ENCODE measurements at regions not wholly inside any gene's neighbourhood (a gene's known extent, or its start where the extent isn't known, plus 50 kb on each side); places are given as distances from the start of the nearest gene placed in this dataset.
"Not testable (repeated sequence)": the region's sequence is repeated elsewhere in the genome, so short reads cannot be mapped to it uniquely, and the experiment has no call there.

DNA sequence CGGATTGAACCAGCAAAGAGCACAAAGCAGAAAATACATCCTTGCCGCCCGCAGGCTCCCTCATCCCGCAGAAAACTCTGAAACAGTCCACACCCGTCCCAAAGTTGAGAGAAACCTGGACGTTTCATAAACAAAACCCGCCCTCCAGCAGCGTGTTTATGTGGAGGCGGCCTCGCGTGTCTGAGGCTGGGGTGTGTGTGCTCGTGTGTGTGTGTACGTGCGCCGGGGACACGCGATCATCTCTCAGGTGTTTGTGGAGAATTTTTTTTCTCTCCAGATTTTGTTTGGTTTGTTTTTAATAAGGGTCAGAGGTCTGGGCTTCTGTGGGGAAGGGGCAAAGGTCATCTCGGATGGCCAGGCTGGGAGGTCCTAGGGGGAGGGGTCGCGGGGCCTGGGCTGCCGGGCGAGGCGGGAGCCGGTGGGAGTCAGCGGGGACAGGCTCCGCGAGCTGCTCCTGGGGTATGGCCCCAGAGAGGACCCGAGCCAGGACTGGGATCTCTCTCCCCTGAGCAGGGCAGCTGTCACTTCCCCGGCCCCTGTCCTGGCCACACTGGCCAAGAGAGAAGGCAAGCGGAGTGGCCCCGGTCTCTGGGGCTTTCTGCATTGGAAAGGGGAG, 206.4 kb downstream of the C9orf50 start:
- DNase-seq (ENCODE audit: low spot score): peak; percentile 56

DNA sequence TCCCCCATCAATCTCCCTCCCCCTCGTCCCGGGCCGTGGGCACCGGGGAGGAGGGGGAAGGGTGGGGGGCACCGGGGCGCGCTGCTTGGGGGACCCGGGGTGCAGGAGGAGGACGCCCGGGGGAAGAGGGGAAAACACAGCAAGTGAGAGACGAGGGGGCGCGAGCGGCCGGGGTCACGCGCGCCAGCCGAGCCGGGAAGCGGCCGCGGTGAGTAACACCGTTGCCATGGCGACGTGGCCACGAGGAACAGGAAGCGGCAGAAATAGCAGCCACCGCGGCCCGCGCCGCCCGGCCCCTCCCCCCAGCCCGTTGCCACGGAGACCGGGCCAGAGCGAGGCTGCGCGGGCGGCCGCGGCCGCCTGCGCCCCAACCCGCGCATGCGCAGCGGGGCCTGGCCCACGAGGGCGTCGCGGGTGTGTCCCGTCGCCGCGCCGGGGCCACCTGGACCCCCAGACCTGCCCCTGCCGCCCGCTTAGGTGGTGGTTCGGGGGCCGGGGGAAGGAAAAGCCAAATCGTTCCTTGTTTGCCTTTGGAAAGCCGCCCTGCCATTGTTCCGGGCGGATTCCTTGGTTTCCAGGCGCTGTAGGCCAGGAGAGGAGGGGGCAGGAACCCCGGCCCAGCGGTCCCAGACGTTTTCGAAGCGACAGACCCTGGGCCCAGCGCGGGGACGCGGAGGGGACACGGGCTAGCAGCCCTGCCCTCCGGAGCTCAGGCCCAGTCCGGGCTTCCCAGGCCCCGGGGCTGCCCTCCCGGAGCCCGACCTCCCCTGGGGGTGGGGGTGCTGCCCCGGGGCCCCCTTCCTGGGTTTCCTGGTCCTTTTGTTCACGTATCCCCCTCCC, 207.1 kb downstream of the C9orf50 start:
- peak; percentile 100 for DNase-seq (ENCODE audit: low spot score)

DNA sequence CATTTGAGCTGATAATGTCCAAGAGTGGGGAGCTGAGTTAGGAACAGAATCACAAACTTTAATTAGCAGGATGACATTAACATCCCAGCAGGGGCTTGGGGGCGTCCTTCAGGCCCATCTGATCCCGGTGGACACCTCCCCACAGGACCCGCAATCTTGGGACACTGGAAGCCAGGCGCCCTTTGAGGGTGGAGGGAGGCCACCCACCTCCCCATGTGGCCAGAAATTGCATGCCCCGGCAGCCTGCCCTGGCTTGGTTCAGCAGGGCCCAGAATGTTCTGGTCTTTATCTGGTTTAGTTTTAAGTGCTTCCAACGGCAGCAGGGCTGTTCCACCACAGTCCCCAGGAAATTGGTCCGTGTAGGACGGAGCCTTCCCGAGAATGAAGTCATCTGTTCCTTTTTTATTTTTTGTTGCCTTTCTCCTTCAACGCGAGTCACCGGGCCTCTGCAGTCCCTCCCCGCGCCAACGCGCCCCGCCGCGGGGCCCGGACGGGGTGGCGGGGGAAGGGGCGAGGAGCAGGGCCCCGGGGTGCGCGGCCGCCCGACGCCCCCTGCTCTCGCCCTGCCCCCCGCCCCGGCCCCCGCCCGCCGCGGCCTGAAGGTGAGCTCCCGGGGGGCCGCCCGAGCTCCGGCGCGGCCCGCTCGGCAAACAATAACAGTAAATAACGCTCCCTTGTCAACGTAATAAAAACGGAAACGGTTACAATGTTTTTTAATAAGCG, 207.9 kb downstream of the C9orf50 start:
- DNase-seq (ENCODE audit: low spot score): peak; percentile 80

DNA sequence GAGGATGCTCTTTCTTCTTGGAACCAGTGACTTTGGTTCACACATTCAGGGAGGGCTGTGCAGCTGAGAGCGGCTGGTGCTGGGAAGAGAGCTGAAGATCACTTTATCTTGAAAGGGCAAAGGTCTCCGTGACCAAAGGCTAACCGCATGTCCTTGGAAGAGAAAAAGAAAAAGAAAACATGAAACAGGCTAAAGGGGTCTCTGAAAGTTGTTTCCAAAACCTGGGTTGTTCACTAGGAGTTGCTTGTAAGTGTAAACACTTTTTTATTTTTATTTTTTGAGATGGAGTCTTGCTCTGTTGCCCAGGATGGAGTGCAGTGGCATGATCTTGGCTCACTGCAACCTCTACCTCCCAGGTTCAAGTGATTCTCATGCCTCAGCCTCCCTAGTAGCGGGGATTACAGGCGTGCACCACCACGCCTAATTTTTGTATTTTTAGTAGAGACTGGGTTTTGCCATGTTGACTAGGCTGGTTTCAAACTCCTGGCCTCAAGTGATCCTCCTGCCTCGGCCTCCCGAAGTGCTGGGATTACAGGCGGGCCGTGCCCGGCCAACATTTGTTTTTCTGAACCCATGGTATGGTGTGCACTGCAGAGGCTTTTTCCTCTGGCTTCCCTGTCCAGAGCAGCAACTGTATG, 208.6 kb downstream of the C9orf50 start:
- DNase-seq (ENCODE audit: low spot score): not testable (repeated sequence)

DNA sequence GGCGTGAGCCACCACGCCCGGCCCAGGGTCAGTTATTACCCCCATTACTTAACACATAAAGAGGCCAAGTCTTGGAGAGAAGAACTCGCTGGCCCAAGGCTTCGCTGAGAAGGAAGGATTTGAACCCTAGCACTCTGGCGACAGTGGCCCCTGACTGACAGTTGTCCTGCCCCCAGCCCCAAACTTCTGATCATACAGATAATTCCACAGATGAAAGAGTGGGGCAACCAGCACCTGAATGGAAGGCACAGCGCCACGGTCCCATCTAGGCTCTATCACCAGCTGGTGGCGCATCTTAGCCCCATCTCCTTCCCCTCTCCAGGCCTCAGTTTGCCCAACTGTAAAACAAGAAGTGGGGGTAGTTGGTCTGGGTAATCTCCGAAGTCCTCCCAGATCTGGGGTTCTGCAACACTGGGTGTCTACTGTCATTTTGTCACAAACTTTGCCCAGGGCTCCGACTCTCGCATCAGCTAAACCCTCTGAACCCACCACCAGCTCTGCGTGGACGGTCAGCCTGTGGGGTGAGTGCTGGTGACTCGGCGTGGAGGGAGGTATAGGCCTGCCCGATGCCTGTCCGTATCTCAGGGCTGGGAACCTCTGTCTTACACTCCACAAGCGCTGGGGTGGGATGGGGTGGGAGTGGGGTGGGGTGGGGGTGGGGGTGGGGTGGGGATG, 209.3 kb downstream of the C9orf50 start:
- DNase-seq (ENCODE audit: low spot score): no peak

DNA sequence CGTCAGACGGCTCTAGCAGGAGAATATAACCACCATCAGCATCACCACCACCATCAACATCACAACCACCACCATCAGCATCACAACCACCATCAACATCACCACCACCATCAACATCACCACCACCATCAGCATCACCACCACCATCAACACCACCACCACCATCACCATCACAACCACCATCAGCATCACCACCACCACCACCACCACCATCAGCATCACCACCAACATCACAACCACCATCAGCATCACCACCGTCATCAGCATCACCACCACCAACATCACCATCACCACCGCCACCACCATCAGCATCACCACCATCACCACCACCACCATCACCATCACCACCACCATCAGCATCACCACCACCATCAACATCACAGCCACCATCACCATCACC, 210.7 kb downstream of the C9orf50 start:
- DNase-seq (ENCODE audit: low spot score): no peak

DNA sequence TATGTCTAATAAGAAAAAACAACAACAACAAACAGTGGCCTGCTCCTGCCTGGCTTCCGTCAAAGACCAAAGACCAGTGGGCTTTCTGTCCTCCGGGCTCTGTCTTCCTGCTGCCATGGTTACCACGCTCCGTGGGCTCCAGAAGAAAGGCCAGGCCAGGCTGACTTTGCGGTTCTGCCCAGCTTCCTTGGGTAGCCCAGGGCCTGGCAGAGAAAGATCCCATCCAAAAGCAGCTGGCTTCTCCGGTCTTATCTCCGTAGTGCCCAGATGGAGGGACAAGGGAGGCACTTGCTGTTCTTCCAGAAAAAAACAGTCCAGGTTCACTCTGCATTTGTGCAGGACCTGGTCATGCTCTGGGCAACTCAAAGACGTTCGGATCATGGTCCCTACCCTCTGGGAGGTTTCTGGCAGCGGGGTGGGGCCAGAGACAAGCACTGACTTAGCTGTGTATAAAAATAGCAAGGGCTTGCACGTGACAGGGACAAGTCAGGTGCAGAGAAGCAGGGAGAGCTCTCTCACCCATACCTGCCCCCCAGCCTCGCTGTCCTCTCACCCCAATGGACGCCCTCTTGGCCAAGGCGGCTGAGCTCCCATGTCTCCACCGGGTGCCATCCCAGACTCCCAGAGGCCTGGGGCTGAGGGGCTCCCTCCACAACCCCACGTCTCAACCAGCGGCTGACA, 212.2 kb downstream of the C9orf50 start:
- DNase-seq (ENCODE audit: low spot score): no peak

DNA sequence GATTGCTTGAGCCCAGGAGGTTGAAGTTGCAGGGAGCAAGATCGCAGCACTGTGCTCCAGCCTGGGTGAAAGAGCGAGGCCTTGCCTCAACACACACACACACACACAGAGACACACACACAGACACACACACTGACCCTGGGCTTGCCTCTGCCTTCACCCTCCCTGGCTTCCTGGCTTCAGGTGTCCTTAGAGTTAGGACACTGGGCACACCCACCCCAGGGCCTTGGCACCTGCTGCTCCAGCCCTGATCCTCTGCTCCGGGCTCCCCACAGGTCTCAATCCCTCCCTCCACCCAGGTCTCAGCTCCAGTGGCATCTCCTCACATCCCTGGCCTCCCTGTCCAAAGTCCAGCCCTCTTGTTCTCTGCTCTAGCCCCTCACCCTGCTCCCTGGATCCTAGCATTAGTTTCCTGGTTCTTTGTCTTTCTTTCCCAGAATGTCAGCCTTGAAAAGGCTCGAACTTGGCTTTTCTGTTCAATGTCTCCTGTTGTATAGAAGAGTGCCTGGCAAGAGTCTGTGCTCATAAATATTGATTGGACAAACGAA, 212.9 kb downstream of the C9orf50 start:
- no peak for DNase-seq (ENCODE audit: low spot score)

DNA sequence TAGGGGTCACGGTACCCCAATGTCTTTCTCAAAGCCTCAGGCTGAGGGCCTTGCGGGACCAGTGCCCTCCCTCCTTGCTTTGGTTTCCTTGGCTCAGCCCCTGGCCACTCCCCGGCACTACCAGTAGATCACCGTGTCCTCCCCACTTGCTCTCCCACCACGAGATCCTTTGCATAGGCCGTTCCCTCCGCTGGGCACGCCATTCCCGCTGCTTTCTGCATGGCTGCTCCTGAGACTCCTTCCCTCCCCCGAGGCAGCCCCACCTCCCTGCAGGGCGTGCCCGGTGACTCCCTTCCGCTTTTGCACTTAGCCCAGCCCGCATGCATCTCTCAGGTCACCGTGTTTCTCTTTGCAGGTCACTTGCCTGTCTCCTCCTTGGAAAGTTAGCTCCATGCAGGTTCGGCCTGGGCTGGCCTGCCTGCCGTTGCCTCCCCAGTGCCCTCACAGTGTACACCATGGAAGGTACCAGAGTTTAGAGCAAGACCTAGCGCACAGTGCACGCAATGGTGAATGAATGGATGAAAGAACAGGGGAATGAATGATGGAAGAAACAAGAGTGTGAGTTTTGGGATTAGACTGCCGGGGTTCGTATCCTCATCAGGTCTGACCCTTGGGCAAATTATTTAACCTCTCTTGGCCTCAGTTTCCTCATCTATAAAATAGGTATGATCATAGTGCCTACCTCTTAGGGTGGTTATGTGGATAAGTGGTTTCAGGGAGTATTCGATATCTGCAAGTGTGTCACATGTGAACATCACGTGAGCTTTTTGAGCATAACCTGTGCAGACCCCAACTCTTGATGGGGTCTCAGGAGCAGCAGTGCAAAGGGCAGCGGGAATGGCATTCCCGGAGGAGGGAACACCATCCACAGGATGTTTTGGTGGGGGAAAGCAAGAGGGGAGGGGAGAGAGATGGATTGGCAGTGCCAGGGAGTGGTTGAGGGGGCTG, 214.3 kb downstream of the C9orf50 start:
- DNase-seq (ENCODE audit: low spot score): no peak

DNA sequence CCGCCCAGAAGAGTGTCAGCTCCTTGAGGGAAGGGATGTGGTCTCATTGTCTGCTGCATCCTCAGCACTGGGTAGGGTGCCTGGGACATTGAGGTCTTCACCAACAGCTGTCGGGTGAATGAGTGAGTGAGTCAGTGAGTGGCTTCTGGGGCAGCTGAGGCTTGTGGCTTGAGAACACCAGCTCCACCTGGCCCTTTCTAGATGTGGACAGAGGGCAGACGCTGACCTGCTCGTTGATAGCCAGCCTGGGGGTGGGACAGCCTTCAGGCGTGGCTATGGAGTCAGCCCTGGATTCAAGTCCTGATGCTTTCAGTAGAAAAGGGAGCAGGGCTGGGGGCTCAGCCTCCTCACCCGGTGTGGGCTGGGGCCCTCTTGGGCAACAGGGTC, 215.1 kb downstream of the C9orf50 start:
- no peak for DNase-seq (ENCODE audit: low spot score)

DNA sequence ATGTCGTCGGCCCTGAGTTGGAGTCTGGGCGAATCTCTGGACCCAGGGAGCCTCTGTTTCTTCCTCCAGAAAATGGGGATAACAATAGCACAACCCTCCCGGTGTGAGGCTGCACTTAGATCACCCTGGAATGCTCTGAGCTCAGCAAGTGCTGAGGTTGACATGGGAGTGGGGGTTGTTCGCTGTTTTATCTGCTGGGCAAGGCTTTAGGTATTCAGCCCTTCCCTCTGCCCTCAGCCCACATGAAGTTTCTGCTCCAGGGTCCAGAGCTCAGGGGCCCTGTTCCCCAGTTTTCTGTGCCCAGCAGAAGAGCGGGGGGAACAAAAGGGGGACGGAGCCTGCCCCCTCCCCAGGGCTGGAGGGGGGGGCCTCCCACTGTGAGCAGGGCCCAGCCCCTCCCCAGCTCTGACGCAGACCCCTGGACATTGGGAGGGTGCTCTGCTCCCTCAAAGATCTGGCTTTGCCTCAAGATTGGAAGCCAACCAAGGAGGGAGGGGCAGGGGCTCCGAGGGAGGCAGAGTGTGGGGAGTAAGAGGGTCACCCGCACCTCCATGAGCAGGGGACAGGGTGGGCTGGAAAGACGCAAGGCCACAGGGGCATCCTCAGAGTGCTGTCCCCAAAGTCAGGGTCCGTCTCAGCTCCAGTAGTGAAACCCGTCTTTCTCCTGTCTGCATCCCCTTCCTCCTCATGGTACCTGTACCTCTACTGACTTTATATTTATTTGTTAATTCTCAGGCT, 215.6 kb downstream of the C9orf50 start:
- no peak for DNase-seq (ENCODE audit: low spot score)

DNA sequence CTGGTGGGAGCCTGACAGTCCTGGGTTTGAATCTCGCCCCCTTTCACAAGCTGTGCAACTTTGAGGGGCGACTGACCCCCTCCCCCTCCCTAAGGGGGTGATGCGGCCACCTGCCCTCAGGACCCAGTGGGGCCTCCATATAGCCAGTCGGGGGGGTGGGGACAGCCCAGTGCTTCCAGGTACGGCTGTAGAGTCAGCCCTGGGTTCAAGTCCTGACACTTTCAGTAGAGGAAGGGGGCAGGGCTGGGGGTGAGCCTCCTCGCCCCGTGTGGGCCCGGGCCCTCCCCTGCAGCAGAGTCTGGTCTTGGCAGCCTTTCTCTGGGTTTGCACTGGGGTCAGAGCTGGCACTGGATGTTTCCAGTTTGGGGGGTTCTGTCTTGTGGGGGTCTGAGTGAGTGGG, 216.3 kb downstream of the C9orf50 start:
- DNase-seq (ENCODE audit: low spot score): no peak

DNA sequence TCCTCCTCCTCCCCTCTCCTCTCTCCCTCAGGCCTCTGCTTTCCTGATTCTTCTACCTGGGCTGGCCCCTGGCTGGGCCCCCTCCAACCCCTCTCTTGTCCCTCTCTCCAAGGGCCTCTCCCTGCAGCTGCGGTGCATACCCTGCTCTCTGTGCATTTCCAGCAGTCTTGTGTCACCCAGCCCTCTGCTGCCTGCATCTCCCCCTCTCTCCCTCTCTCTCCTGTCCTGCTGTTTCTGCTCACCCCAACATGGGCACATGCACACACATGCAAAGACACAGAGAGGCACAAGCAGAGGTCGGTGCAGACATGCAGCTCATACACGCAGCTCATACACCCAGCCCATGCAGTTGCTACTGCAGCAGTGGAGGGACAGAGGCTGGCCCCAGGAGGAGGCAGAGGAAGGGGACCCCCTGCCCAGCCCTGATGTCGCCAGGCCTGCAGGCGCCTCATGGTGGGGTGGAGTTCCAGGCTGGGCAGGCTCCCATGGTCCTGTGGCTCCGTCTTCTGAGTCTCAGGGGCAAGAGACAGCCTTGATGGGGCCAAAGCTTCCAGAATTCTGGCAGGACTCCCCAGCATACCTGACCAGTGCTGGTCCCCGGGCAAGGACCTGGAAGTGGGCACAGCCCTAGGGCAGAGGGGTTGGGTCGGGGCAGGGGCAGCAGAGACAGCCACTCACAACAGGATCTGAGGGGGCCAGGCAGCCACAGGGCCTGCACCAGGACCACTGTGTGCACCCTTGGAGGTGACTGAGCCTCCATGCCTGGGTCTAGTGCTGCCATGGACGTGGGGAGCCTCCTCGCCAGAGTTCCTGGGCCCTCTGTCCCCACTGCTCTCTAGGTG, 216.9 kb downstream of the C9orf50 start:
- no peak for DNase-seq (ENCODE audit: low spot score)

DNA sequence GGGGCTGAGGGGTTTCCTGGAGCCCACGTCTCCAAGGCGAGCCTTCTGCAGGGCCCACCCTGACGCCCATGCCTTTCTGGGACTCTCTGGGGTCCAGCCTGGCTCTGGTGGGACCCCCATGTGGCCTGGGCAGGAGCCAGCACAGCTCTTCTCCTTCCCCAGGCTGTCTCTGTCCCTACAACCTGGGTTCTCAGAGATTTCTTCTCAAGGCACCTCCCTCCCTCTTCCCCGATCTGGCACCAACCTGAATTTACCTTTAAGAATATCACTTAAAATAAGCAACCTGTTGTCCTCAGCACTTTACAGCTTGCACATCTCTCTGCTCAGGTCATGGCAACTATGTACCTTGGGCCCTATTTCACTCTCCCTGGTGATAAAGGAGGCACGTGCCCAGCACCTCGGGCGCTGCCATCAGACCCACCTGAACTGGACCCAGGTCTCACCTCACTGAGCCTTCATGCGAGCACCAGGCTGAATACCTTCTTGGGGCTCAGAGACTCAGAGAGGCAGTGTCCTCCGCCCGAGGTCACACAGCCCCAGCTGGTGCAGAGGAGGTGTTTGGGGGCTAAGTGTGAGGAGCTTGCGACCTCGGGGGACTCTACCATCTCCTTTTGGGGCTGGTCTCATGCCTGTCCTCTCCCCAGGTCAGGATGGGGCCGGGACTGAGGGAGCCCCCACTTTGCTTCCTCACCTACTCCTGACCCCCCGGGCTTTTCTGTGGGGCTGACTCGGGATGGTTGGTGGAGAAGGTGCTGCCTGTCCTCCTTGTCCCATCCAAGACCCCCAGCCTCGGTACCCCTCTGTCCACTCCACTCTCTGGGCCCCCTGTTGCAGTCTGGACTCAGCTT, 217.7 kb downstream of the C9orf50 start:
- no peak for DNase-seq (ENCODE audit: low spot score)

DNA sequence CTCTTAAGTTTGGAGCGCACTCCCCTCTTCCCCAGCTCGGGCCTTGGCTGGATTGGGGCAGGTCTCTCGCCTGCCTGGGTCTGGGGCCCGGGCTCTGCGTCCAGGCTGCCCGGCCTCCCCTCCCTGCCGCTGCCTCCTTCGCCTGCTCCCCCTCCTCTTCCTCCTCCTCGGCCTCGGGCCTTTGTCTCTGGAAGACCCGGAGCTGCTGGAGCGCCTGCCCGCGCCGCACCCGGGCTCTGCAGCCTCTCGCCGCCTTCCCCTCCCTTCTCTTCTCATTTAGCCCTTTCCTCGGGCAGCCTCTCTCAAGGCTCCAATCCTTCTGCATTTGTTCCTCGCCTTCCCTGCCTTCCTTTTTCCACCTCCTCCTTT, 218.5 kb downstream of the C9orf50 start:
- no peak for DNase-seq (ENCODE audit: low spot score)

DNA sequence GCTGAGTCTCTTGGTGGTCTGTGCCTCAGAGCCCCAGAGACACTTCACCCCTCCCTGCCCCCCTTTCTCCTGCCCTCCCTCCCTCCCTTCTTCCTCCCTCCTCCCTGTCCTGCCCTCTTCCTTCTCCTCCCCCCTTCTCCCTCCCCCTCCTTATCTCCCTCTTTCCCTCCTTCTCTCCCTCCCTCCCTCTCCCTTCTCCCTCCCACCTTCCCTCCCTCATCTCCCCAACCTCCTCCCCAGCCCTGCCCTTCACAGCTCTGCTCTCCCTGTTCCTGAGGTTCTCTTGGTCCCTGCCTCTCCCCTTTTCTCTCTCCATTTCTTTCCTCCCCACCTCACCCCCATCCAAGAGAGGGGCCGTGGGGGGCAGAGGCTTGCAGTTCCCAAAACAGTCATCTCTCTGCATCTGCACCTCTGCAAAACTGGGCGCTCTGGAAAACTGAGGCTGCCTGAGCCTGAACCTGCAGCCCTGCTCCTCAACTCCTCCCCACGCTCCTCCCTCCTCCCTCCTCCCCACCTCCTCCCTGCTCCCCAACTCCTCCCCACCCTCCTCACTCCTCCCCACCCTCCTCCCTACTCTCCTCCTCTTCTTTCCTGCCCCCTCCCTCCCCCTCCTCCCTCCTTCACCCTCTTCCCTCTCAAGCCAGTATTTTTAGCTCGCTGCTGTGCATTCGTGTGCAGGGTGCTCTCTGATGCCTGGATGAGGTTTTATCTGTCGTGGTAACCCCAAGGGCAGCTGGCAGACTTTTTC, 219.1 kb downstream of the C9orf50 start:
- DNase-seq (ENCODE audit: low spot score): no peak
